ENCODE measurements at regions not wholly inside any gene's neighbourhood (a gene's known extent, or its start where the extent isn't known, plus 50 kb on each side); places are given as distances from the start of the nearest gene placed in this dataset.

DNA sequence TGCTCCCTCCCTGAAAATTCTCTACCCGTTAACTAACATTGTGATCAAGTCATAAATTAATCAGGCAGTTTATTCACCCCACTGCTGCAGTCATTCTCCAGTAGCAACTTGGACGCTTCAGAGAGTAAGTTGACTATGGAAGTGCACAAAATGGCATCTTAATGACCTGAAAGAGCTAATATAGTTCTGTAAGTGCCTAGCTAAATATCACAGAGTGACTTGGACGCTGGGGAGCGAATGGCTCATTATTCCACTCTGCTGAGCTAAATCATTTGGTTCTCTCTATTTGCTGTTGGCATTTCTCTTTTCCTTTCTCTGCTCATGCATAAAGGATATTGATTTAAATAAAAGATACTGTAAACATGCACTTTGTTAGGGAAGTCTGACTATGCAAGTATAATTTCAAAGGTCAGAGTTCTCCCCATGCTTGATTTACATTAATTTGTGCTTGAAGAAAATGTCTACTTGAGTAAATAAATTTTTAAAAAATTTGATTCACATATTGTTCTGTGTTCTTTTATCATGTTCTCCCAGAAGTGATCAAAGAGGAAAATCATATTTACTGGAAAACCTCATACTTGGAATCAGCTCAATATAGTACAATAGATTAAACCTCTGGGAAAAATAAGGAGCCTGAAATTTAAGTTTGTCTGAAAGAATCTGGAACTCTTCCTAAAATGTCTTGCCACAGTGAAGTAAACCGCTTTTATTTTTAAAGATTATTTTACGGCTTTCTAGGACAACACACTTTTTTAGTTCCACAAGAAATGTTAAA, 169.5 kb upstream of the HAPLN1 start:
- TF ChIP-seq CTCF (IDR thresholded peaks at IDR 0.05; ENCODE audit: low read depth, low read length) (no peak), POLR2A (IDR thresholded peaks at IDR 0.05; ENCODE audit: extremely low read depth, insufficient read length) (no peak)

All from NB4 (cell line).